ENCODE measurements at regions not wholly inside any gene's neighbourhood (a gene's known extent, or its start where the extent isn't known, plus 50 kb on each side); places are given as distances from the start of the nearest gene placed in this dataset.

- no peak for DNase-seq (ENCODE audit: low read depth in 2 of 2)
Observed at GRCh38 chr1:191577213-191577612, 581.0 kb upstream of the RGS18 start.

- DNase-seq (ENCODE audit: low read depth in 2 of 2): no peak
Observed at GRCh38 chr1:191578281-191578680, 580.0 kb upstream of the RGS18 start.

GRCh38 chr1:191579019-191579418, 579.2 kb upstream of the RGS18 start:
- DNase-seq (ENCODE audit: low read depth in 2 of 2): no peak

- no peak for DNase-seq (ENCODE audit: low read depth in 2 of 2)
Observed at GRCh38 chr1:191582169-191582568, 576.1 kb upstream of the RGS18 start.

GRCh38 chr1:191585095-191585494, 573.2 kb upstream of the RGS18 start:
- DNase-seq (ENCODE audit: low read depth in 2 of 2): no peak

- no peak for DNase-seq (ENCODE audit: low read depth in 2 of 2)
Observed at GRCh38 chr1:191588905-191589304, 569.4 kb upstream of the RGS18 start.

- no peak for DNase-seq (ENCODE audit: low read depth in 2 of 2)
Observed at GRCh38 chr1:191589536-191589935, 568.7 kb upstream of the RGS18 start.

- DNase-seq (ENCODE audit: low read depth in 2 of 2): no peak
Observed at GRCh38 chr1:191590578-191590977, 567.7 kb upstream of the RGS18 start.

GRCh38 chr1:191592039-191592438, 566.2 kb upstream of the RGS18 start:
- DNase-seq (ENCODE audit: low read depth in 2 of 2): no peak

GRCh38 chr1:191592907-191593306, 565.4 kb upstream of the RGS18 start:
- DNase-seq (ENCODE audit: low read depth in 2 of 2): no peak

- DNase-seq (ENCODE audit: low read depth in 2 of 2): no peak
Observed at GRCh38 chr1:191595170-191595569, 563.1 kb upstream of the RGS18 start.

GRCh38 chr1:191608367-191608766, 549.9 kb upstream of the RGS18 start:
- no peak for DNase-seq (ENCODE audit: low read depth in 2 of 2)

GRCh38 chr1:191609305-191609704, 549.0 kb upstream of the RGS18 start:
- DNase-seq (ENCODE audit: low read depth in 2 of 2): no peak

- DNase-seq (ENCODE audit: low read depth in 2 of 2): no peak
Observed at GRCh38 chr1:191615101-191615821, 543.0 kb upstream of the RGS18 start.

GRCh38 chr1:191618181-191618580, 540.1 kb upstream of the RGS18 start:
- no peak for DNase-seq (ENCODE audit: low read depth in 2 of 2)

- no peak for DNase-seq (ENCODE audit: low read depth in 2 of 2)
Observed at GRCh38 chr1:191620883-191621282, 537.4 kb upstream of the RGS18 start.

- DNase-seq (ENCODE audit: low read depth in 2 of 2): no peak
Observed at GRCh38 chr1:191624044-191624443, 534.2 kb upstream of the RGS18 start.

GRCh38 chr1:191629836-191630235, 528.4 kb upstream of the RGS18 start:
- DNase-seq (ENCODE audit: low read depth in 2 of 2): no peak

GRCh38 chr1:191634801-191635508, 523.3 kb upstream of the RGS18 start:
- no peak for DNase-seq (ENCODE audit: low read depth in 2 of 2)

GRCh38 chr1:191636345-191636744, 521.9 kb upstream of the RGS18 start:
- no peak for DNase-seq (ENCODE audit: low read depth in 2 of 2)

- DNase-seq (ENCODE audit: low read depth in 2 of 2): peak in 1 of 2 experiments; percentile 20
Observed at GRCh38 chr1:191641420-191642260, 516.6 kb upstream of the RGS18 start.

GRCh38 chr1:191643060-191643459, 515.2 kb upstream of the RGS18 start:
- no peak for DNase-seq (ENCODE audit: low read depth in 2 of 2)

- no peak for DNase-seq (ENCODE audit: low read depth in 2 of 2)
Observed at GRCh38 chr1:191648939-191649338, 509.3 kb upstream of the RGS18 start.

Measured in fibroblast of skin of left quadriceps (primary cell).